ENCODE measurements at regions not wholly inside any gene's neighbourhood (a gene's known extent, or its start where the extent isn't known, plus 50 kb on each side); places are given as distances from the start of the nearest gene placed in this dataset.
A peak's percentile ranks its signal among the peaks of the same experiment; 100 is the strongest.

DNA sequence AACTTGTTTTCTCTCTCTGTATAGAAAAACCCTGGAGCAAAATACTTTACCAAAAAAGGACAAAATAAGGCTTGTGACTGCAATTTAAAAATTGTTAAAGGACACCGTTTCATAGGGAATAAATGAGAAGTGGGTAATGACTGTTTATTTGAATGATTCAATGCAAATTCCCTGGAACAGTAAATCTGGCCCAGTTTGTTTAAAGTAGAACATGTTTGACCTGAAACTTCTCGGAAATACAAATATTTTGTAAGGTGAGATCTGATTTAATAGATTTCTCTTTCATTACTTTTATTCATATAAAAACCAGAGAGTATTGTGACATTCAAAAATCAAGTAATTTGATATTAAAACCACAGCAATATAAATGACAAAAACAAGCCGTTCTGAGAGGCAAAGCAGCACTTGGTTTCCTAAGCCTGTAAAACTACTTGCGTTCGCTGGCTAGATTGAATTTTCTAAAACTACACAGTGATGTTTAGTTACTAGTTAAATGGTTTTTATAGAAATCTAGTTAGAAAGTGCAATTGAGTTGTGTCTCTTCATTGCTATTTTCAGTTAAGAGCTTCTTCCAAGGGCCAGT lies 76.8 kb upstream of the PITRM1 start:
- H2AFZ ChIP-seq (ENCODE audit: low read depth) = peak overlapping the region; percentile 79
- H3K4me3 ChIP-seq (ENCODE audit: low read depth in 2 of 2, low read length in 1 of 2) = peak overlapping the region in 1 of 2 experiments; percentile 9; a peak in 1 of 4 replicates
- peak overlapping the region; percentile 80 to 97 for H3K27ac ChIP-seq (ENCODE audit: low read depth in 2 of 2, low read length in 1 of 2)

DNA sequence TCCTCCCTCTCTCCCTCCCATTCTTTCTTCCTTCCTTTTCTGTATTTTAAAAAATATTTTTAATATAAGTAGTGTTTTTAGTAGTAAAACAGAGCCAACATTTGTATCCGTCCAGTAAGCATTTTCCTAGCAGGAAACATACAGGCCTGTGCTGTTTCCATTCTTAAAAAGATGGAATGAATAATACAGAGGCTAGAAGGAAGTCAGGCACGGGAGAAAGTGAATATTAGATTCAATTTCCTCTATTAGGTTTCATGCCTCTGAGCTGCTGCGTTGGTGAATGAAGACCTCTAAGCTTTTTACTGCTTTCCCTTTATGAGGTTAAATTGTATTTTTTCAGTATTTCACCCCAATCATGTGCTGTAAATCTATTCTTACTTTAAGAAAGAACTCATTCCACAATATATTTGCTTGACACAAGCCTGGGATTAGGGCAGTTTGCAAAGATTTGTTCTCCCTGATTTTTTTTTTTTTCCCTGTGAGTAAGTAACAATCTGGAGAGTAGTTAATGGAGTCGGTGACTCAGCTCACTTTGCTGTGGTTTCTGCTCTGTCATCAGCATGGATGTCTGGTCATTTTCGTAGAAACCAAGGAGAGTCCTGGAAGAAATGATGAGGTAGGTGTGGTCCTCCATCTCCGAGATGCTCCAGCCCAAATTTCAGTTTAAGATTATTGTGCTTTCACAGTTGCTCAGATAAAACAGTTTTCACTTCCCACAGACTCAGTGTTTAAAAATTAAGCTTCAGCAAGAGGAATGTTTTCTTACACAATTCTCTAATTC lies 76.1 kb upstream of the PITRM1 start:
- no peaks in the 10 kb centered on the region for H3K9me3 ChIP-seq
- no peaks in the 10 kb centered on the region for H3K9me2 ChIP-seq
- H3K36me3 ChIP-seq (replicated peaks in 1 of 2; ENCODE audit: control insufficient read depth in 1 of 2, insufficient read depth in 2 of 2, low read length in 1 of 2) = no peaks in the 10 kb centered on the region
- CTCF ChIA-PET = interaction anchor here (2.6 kb wide), 1 partner anchor 9 kb away, joined by 10 read pairs; no protein-coding TSS in a partner anchor
- WGBS (ENCODE audit: low lambda C conversion rate) = 6% methylated on average over 6 of the region's 6 CpGs
- peak overlapping the region; percentile 80 to 97 for H3K27ac ChIP-seq (ENCODE audit: low read depth in 2 of 2, low read length in 1 of 2)
- no peaks in the 10 kb centered on the region for H4K20me1 ChIP-seq (ENCODE audit: insufficient read depth)
- H3F3A ChIP-seq (replicated peaks; ENCODE audit: insufficient read depth) = peaks cover 25% of the 10 kb centered on the region
- peaks cover 0 to 3% of the 10 kb centered on the region in 2 experiments; a peak in 2 of 4 replicates for H3K4me1 ChIP-seq (ENCODE audit: control insufficient read depth in 1 of 2, insufficient read depth in 2 of 2, low read depth in 1 of 2, low read length in 1 of 2)
- POLR2A ChIA-PET = no interaction called here
- peak overlapping the region; percentile 53; the same call in 1 of the 2 replicates for H3K4me2 ChIP-seq
- H2AFZ ChIP-seq (ENCODE audit: low read depth) = peak overlapping the region; percentile 79
- peak overlapping the region in 1 of 2 experiments; percentile 9; a peak in 2 of 4 replicates for H3K4me3 ChIP-seq (ENCODE audit: low read depth in 2 of 2, low read length in 1 of 2)
- no peak for DNase-seq
- no peaks in the 10 kb centered on the region for H3K79me2 ChIP-seq (ENCODE audit: insufficient read depth)
- no peaks in the 10 kb centered on the region for H3K27me3 ChIP-seq (ENCODE audit: insufficient read depth)
- peak overlapping the region; percentile 69 for H3K9ac ChIP-seq
- TF ChIP-seq SIN3A (IDR thresholded peaks at IDR 0.05; ENCODE audit: borderline replicate concordance, low read depth, low read length) = no peak
- peak; percentile 84; the same call in 1 of the 2 replicates for TF ChIP-seq POLR2AphosphoS5 (IDR thresholded peaks at IDR 0.05; ENCODE audit: low read depth, low read length)
- TF ChIP-seq ELF1 (IDR thresholded peaks at IDR 0.05) = no peak
- peak; percentile 76 for TF ChIP-seq YY1 (IDR thresholded peaks at IDR 0.05; ENCODE audit: low read depth)
- no peak for TF ChIP-seq RAD21 (IDR thresholded peaks at IDR 0.05; ENCODE audit: low read length)
- peak; percentile 76; the same call in 1 of the 2 replicates for TF ChIP-seq FOXM1 (IDR thresholded peaks at IDR 0.05; ENCODE audit: low read depth)
- TF ChIP-seq, protein P1, sequence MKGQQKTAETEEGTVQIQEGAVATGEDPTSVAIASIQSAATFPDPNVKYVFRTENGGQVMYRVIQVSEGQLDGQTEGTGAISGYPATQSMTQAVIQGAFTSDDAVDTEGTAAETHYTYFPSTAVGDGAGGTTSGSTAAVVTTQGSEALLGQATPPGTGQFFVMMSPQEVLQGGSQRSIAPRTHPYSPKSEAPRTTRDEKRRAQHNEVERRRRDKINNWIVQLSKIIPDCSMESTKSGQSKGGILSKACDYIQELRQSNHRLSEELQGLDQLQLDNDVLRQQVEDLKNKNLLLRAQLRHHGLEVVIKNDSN (IDR thresholded peaks at IDR 0.05; ENCODE audit: borderline replicate concordance, low read depth) = no peak
- peak in 1 of 2 experiments; percentile 90; a peak in 1 of 4 replicates for TF ChIP-seq EP300 (IDR thresholded peaks at IDR 0.05; ENCODE audit: borderline replicate concordance in 1 of 2, low read depth in 1 of 2, low read length in 1 of 2)
- TF ChIP-seq, protein P2, sequence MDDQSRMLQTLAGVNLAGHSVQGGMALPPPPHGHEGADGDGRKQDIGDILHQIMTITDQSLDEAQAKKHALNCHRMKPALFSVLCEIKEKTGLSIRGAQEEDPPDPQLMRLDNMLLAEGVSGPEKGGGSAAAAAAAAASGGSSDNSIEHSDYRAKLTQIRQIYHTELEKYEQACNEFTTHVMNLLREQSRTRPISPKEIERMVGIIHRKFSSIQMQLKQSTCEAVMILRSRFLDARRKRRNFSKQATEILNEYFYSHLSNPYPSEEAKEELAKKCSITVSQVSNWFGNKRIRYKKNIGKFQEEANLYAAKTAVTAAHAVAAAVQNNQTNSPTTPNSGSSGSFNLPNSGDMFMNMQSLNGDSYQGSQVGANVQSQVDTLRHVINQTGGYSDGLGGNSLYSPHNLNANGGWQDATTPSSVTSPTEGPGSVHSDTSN (IDR thresholded peaks at IDR 0.05) = peak; percentile 95
- no peak for TF ChIP-seq SMC3 (IDR thresholded peaks at IDR 0.05; ENCODE audit: low read depth, low read length)
- TF ChIP-seq TEAD4 (IDR thresholded peaks at IDR 0.05; ENCODE audit: borderline replicate concordance, insufficient read depth) = peak; percentile 82; the same call in 1 of the 2 replicates
- TF ChIP-seq FOSL2 (IDR thresholded peaks at IDR 0.05; ENCODE audit: borderline replicate concordance, low read depth) = peak; percentile 95
- TF ChIP-seq, protein P3, sequence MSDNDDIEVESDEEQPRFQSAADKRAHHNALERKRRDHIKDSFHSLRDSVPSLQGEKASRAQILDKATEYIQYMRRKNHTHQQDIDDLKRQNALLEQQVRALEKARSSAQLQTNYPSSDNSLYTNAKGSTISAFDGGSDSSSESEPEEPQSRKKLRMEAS (IDR thresholded peaks at IDR 0.05; ENCODE audit: low read depth) = peak; percentile 54; the same call in 1 of the 2 replicates
- TF ChIP-seq, protein P4, sequence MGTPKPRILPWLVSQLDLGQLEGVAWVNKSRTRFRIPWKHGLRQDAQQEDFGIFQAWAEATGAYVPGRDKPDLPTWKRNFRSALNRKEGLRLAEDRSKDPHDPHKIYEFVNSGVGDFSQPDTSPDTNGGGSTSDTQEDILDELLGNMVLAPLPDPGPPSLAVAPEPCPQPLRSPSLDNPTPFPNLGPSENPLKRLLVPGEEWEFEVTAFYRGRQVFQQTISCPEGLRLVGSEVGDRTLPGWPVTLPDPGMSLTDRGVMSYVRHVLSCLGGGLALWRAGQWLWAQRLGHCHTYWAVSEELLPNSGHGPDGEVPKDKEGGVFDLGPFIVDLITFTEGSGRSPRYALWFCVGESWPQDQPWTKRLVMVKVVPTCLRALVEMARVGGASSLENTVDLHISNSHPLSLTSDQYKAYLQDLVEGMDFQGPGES (IDR thresholded peaks at IDR 0.05; ENCODE audit: low read depth, low read length) = no peak
- peak; percentile 94; the same call in 1 of the 2 replicates for TF ChIP-seq JUND (IDR thresholded peaks at IDR 0.05)
- TF ChIP-seq MEF2A (IDR thresholded peaks at IDR 0.05; ENCODE audit: borderline replicate concordance, low read depth) = no peak
- TF ChIP-seq TCF12 (IDR thresholded peaks at IDR 0.05) = peak; percentile 98
- no peak for TF ChIP-seq CHD2 (IDR thresholded peaks at IDR 0.05; ENCODE audit: low read length, partially characterized antibody)

More for the DNA sequence above, 76.8 kb upstream of the PITRM1 start:
- DNase-seq = no peak
- POLR2A ChIA-PET = no interaction called here
- no peaks in the 10 kb centered on the region for H3K36me3 ChIP-seq (replicated peaks in 1 of 2; ENCODE audit: control insufficient read depth in 1 of 2, insufficient read depth in 2 of 2, low read length in 1 of 2)
- H3K4me2 ChIP-seq = peak overlapping the region; percentile 53; the same call in 1 of the 2 replicates
- 56% methylated on average over 5 of the region's 5 CpGs for WGBS (ENCODE audit: low lambda C conversion rate)
- no peaks in the 10 kb centered on the region for H3K79me2 ChIP-seq (ENCODE audit: insufficient read depth)
- no peaks in the 10 kb centered on the region for H4K20me1 ChIP-seq (ENCODE audit: insufficient read depth)
- H3K4me1 ChIP-seq (ENCODE audit: control insufficient read depth in 1 of 2, insufficient read depth in 2 of 2, low read depth in 1 of 2, low read length in 1 of 2) = peaks cover 0 to 3% of the 10 kb centered on the region in 2 experiments; a peak in 2 of 4 replicates
- H3K9me2 ChIP-seq = no peaks in the 10 kb centered on the region
- peaks cover 25% of the 10 kb centered on the region for H3F3A ChIP-seq (replicated peaks; ENCODE audit: insufficient read depth)
- CTCF ChIA-PET = interaction anchor here (2.6 kb wide), 1 partner anchor 9 kb away, joined by 10 read pairs; no protein-coding TSS in a partner anchor
- no peaks in the 10 kb centered on the region for H3K27me3 ChIP-seq (ENCODE audit: insufficient read depth)
- H3K9ac ChIP-seq = peak overlapping the region; percentile 69
- TF ChIP-seq NRF1 (IDR thresholded peaks at IDR 0.05; ENCODE audit: low read depth, low read length) = no peak
- TF ChIP-seq, protein P2 (IDR thresholded peaks at IDR 0.05) = 0 out of 2 replicates have a peak, but pooled peaks have one; percentile 3
- H3K9me3 ChIP-seq = no peaks in the 10 kb centered on the region

All from SK-N-SH (cell line).